HG02943 (cell line): ENCODE measurements at regions not wholly inside any gene's neighbourhood (a gene's known extent, or its start where the extent isn't known, plus 50 kb on each side); places are given as distances from the start of the nearest gene placed in this dataset.

Source experiments
- ATAC-seq: cut with Tn5 transposase; IDR thresholded peaks from one replicate; pipeline ENCODE4 v1.9.1; 2021; ENCODE audit warnings: mild to moderate bottlenecking, low read depth, moderate library complexity; ENCODE audit not compliant: unreplicated experiment

- ATAC-seq: no peak
These were observed 102.0 kb upstream of the TSC22D2 start for GRCh38 chr3:150306083-150306482.

DNA sequence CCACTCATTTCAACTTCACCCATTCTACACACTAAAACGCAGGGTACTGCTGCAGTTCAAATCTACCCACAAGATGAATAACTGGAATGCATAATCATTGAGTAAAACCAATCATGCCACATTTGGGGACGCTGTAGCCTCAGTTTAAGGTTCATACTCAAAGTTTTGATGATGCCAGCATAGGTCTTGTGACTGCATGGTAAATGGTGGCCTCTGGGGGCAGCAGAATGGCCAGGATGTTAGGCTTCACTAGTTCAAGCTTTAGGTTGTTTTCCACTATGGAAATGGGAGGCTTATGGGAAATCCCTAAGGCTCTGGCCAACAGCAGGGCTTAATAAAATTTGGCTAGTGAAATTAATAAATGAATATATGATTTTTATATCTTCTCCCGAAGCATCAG is 104.3 kb upstream of the TSC22D2 start:
- ATAC-seq: no peak

DNA sequence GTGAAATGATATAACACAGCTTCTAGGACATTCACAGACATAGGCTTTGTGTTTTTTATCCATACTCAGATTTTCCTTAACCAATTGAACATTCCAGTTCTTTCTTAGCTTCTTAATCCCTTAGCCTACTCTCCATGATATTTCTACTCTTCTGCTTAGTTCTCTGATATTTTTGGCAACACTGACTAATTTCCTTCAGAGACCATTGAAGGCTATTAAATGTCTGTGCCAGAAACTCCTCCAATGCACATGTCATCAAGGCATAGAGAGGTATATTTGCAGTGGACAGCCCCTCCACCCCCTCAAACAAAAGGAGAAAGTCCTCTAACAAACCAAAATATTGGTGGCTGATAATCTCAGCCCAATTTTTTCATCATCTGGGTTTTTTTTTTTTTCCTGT is 105.9 kb upstream of the TSC22D2 start:
- ATAC-seq: no peak

GRCh38 chr3:150300852-150301517 is 107.1 kb upstream of the TSC22D2 start:
- no peak for ATAC-seq

DNA sequence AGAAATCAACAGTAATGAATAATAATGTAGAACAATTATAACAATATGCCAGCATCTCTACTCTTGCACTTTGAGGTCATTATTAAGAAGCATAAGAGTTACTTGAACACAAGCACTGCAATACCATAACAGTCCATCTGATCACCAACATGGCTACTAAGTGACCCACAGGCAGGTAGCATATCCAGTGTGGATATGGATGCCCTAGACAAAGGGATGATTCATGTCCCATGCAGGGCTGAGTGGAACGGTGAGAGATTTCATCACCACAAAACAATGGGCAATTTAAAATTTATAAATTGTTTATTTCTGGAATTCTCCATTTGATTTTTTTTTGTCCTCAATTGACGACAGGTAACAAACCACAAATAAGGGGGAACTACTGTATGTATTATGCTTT is 107.7 kb upstream of the TSC22D2 start:
- no peak for ATAC-seq

DNA sequence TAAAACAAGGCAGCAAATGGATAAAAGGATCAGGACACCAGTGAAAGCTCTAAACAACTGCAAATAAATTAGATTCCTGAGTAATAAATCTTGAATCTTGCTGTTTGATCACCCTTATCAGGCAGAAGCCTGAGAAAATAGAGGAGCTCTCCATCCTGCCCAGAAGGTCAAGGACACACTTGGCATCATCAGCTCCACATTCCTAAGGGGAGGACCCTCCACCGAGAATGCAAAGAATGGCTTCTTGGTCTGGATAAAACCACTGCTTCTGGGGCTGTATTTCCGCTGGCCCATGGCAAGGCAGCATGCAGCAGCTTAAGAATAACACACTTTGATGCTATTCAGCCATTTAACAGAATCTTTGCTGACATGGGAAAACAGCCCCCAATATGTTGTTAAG is 108.9 kb upstream of the TSC22D2 start:
- ATAC-seq: no peak

GRCh38 chr3:150296966-150297365 is 111.1 kb upstream of the TSC22D2 start:
- ATAC-seq: no peak

DNA sequence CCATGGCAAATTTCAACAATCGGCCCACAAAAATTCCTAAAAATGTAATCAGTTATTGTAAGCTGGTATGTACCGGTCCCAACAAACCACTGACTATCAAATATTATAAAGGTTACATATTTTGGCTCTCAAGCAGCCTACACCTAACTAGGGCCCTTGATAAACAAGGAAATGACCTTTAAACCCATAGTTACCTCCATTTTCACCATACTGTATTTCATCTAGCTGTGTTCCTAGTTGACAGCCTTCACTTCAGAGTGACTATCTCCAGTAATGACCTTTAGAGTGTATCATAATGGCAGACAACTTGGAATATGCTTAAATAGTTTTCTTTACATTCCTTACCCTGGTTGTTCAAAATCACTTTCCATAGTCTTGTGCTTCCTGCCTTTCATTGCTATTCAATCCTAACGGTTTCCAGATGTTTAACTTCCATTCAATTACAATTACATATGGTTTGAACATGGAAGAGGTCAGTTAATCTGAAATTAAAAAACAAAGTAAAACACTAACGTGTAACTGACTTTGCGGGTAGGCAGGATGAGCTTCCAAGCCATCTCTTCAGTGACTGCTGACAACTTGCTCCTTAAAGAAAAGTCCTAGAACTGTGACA is 111.9 kb upstream of the TSC22D2 start:
- ATAC-seq: no peak

- ATAC-seq: no peak
These were observed 114.6 kb upstream of the TSC22D2 start for GRCh38 chr3:150293401-150294001.

- ATAC-seq: no peak
These were observed 115.2 kb upstream of the TSC22D2 start for GRCh38 chr3:150292891-150293290.

DNA sequence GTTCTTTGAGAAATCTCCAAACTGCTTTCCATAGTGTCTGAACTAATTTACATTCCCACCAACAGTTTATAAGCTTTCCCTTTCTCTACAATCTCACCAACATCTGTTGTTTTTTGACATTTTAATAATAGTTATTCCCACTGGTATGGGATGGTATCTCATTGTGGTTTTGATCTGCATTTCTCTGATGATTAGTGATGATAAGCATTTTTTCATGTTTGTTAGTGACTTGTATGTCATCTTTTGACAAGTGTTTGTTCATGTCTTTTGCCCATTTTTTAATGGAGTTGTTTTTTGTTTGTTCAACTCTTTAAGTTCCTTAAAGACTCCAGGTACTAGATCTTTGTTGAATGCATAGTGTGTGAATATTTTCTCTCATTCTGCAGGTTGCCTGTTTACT is 116.6 kb upstream of the TSC22D2 start:
- ATAC-seq: no peak

- ATAC-seq: peak; percentile 76
These were observed 121.5 kb upstream of the TSC22D2 start for GRCh38 chr3:150286390-150287147.

- ATAC-seq: no peak
These were observed 122.5 kb upstream of the TSC22D2 start for GRCh38 chr3:150285601-150286000.

DNA sequence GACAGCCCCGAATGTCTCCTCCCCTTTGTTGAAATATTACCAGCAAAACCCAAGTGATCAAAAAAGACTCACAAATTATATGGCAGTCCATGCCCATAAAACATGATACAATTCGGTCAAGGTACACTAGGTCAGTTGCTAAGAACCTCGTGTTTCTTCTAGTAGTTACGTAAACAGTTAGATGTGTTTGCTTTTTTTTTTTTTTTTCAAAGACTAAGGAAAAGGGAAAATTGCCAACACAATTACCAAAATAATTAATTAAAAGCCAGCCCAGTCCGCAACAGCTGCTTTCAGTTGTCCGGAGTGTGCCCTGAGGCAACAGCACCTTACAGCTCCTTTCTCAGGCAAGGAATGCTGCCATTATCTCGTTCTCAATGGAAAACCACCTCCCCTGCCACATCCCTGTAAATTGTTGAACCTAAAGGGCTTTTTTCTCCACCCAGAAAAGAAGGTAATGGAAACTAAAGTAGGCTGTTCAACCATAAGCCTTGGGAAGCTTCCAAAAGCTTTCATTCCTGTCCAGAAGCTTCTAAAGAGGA is 129.2 kb upstream of the TSC22D2 start:
- no peak for ATAC-seq

DNA sequence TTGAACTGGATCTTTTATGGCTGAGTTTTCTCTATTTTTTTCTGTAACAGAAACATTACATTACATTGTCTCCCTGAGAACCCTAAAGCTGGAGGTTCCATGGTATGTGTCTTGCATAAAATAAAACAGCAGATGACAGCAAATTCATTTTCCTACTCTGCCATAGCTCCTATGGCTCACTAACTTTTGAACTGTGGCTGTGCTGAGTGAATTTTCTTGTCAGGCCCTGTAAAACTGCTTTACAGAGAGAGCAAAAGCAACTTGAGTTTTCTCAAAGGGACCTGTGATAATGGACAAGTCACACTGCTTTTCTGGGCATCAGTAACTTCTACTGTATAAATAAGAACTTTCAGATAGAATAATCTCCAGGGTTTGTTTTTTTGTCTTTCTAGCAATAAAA is 129.9 kb upstream of the TSC22D2 start:
- no peak for ATAC-seq

DNA sequence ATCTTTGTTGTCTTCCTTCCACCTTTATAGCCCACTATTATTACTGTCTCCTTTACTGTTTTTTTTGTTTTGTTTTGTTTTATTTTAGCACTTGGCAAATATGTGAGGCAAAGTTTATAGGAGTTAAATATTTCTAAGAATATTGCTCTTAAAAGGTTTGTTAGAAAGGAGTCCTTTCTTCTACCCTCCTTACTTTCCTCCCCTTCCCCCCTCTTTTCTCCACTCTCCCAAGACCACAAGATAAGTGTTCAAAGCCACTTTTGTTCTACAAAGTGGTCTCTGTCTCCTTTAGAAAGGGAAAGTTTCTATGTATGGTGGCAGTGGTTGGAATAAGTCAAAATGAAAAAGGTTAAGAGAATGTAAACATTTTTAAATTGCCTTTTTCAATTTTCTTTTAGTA is 130.7 kb upstream of the TSC22D2 start:
- ATAC-seq: no peak

DNA sequence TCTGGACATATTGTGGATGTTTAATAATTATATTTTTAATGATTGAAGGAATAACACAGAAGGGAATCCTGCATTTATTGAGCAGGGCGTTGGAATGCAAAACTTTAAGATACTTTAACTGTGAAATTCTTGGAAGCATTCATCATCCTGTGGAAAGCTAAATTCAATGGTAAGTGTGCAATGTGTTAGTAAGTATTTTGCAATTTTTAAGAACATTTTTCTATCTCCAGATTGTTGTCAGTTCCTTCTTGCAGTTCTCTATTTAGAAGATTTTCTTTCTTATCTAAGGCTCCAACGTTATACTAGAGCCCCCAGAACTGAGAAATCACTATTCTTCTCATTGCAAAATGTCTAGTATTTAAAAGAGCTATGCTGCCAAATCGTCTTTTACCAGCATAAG is 132.2 kb upstream of the TSC22D2 start:
- ATAC-seq: no peak

DNA sequence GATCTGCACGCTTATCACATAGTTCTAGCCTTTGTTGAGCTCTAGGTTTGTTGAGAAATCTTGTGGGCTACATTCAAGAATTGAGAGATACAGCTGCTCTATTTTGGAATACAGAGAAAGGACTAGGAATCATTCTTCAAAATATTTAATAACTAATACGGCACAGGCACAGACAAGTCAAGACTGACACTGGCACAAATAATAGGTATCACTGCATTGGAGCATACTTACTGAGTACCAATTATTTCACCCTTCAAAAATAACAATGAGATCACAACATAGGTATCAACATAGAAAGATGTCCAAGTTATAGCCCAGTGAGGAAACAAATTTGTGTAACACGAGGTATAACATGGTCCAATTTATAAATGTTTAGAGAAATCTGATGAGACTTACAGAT is 133.7 kb upstream of the TSC22D2 start:
- no peak for ATAC-seq

DNA sequence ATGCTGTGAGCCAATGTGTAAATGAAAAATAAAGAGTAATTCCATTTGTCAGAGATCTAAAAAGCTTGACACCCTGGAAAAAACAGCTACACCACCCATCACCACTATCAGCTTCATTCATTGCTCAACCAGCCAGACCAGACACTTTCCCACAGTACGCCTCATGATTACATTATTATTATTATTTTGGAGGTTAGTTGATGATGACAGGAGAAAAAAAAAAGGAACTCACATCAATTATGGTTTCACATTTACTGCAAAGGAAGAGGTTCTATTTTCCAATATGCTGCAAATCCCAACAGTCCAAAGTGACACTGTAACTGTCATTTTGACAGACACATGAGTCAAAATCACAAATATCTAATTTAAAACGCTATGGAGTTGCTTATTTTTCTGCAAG is 134.7 kb upstream of the TSC22D2 start:
- ATAC-seq: no peak

- no peak for ATAC-seq
These were observed 136.5 kb upstream of the TSC22D2 start for GRCh38 chr3:150271591-150271960.

DNA sequence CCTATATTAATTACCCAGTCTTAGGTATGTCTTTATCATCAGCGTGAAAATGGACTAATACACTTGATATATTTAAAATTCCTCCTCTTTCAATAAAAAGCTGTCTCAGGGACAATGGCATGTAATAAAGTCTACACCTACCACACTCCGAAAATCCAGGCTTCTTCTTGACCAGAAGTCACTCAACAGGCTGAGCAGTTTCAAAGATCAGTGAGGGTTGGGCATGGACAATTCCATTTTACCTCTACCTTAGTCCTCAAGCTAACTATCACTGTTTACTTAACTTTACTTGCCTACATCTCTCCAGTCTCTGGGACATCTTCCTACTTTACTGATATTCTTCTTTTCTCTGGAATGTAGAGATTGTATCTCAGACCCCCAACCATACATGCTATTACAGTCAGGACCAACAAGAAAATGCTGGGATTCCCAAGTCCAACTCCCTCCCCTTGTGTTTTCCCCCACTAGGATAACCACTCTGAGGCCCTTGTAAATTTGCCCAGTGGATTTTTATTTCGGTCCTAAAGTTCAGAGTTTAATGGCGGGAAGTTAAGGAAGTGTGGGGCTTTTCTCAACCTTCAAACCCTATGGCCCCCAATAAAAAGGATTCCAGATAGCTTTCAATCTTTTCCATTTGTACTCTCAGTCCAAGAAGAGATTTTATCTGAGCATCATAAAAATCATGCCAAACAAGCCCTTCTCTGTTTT is 137.1 kb upstream of the TSC22D2 start:
- no peak for ATAC-seq
